ENCODE measurements at regions not wholly inside any gene's neighbourhood (a gene's known extent, or its start where the extent isn't known, plus 50 kb on each side); places are given as distances from the start of the nearest gene placed in this dataset.

DNA sequence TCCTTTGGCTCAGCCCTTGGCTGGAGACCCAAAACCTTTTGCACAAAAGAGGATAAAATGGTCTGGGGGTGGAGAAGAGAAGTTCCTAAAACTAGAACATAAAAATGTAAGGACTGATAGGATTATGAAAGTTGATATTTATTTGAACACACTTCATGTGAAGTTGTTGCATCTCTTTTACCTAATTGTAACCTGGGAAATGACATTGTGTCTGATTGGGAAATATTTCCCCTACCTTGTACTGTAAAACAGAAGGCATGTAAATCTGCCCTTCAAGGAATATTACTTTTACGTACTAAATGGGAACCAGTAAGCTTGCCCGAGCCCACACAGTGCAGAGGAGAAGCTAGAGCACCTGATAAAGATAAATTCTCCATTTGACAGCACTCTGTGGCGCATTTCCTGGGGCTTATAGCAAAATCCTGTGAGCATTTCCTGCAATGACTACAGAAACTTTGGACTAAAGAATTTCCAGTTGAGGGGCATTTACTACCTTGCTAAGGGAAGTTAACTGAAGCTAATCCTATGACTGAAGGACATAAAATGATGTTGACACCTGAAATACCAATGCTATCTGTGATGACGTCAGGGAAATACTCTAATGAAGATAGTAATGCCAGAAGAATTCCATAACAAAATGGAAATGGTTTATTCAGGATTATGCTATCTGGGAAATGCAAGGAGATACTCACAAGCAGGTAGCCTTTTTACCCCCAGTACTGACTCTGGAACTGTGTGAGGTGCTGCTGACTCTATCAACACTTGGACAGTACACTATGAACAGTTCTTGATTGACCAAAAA is 78.3 kb upstream of the LIFR start:
- TF ChIP-seq, protein P1, sequence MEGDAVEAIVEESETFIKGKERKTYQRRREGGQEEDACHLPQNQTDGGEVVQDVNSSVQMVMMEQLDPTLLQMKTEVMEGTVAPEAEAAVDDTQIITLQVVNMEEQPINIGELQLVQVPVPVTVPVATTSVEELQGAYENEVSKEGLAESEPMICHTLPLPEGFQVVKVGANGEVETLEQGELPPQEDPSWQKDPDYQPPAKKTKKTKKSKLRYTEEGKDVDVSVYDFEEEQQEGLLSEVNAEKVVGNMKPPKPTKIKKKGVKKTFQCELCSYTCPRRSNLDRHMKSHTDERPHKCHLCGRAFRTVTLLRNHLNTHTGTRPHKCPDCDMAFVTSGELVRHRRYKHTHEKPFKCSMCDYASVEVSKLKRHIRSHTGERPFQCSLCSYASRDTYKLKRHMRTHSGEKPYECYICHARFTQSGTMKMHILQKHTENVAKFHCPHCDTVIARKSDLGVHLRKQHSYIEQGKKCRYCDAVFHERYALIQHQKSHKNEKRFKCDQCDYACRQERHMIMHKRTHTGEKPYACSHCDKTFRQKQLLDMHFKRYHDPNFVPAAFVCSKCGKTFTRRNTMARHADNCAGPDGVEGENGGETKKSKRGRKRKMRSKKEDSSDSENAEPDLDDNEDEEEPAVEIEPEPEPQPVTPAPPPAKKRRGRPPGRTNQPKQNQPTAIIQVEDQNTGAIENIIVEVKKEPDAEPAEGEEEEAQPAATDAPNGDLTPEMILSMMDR (IDR thresholded peaks at IDR 0.05; ENCODE audit: borderline replicate concordance, control extremely low read depth, extremely low read depth, insufficient read depth, missing control alignments), result no peak
- no peak for DNase-seq (ENCODE audit: low spot score)
- in situ Hi-C loops (cut with MboI; ENCODE audit: low sequenced_read_pairs, unreplicated experiment), result no loop called here

DNA sequence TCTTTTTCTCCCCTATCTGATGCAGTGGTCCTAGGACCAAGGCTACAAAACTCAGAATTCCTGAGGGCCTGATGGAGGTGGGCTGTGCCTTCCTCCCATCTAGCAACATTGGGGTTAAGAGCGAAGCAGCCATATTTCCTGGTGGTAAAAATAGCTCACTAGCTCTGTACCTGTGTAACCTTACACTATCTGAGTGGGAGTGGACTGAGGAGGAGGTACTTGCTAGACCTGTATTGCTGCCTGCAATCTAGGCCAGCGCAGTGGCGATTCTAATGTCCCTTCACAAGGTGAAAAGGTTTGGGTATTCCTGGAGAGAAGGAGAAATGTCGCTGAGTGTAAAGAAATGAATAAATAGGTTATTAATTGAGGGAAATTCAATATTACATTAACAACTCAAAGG is 80.2 kb upstream of the LIFR start:
- in situ Hi-C loops (cut with MboI; ENCODE audit: low sequenced_read_pairs, unreplicated experiment), result no loop called here
- no peak for DNase-seq (ENCODE audit: low spot score)

DNA sequence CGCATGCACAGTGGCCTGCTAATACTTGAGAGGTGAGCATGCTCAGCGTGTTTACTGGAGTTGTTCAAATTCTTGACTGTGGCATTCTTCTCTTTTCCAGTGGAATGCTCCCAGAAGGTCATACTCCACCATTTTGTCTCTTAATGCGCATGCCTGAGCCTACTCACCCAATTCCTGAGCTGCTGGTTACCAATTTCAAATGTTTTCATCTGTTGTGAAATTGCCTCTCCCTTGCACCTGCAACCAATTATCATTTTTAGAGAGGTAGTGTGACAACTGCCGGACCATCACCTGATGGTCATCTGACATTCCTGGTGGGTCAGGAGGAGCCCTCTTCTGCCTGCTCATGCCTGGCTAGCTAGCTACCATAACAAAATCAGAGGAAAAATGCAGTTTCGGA is 82.2 kb upstream of the LIFR start:
- in situ Hi-C loops (cut with MboI; ENCODE audit: low sequenced_read_pairs, unreplicated experiment), result no loop called here
- no peak for DNase-seq (ENCODE audit: low spot score)
- TF ChIP-seq, protein P1 (IDR thresholded peaks at IDR 0.05; ENCODE audit: borderline replicate concordance, control extremely low read depth, extremely low read depth, insufficient read depth, missing control alignments), result no peak

More for the DNA sequence above, 80.2 kb upstream of the LIFR start:
- TF ChIP-seq, protein P1 (IDR thresholded peaks at IDR 0.05; ENCODE audit: borderline replicate concordance, control extremely low read depth, extremely low read depth, insufficient read depth, missing control alignments), result no peak

DNA sequence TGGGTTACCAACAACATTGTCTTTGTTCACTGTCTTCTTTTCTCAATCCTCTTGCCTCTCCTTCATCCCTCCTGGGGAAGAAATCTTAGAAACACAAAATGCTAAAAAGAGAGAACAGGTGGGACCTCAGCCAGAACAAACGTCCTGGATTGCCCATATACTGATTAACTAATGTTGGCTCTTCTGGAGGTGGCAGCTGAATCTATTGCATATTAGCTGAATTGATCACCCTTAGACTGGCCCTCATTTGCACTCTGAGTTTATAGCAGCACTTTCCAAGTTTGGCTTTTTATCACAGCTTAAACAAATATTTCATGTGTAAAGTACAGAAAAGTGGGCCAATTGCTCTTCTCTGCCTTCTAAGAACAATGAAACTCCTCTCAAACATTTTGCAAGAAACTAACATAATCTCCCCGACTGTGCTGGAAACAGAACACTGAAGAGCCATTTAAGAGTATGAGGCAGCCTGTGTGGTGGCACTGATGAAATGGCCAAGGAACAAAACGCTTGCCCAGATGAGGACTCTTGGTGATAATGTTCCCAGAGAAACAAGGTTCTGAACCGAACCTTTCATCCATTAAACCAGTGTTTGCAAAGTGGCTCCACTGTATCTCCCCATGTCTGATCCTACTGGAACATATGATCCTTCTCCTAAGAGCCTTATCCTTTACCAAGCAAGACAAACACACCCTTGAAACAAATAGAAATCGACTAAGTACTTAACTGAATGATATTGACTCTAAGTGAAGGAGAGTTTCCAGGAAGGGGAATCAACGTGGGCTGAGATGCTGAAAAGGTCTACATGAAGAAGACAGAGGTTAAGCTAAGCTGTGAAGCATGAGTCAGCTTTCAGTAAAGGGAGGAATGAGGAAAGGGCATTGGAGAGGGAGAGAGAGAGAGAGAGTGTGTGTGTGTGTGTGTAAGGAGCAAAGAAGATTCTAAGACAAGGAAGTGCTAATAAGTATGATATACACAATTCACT is 83.2 kb upstream of the LIFR start:
- in situ Hi-C loops (cut with MboI; ENCODE audit: low sequenced_read_pairs, unreplicated experiment), result no loop called here
- TF ChIP-seq, protein P1 (IDR thresholded peaks at IDR 0.05; ENCODE audit: borderline replicate concordance, control extremely low read depth, extremely low read depth, insufficient read depth, missing control alignments), result no peak
- no peak for DNase-seq (ENCODE audit: low spot score)

DNA sequence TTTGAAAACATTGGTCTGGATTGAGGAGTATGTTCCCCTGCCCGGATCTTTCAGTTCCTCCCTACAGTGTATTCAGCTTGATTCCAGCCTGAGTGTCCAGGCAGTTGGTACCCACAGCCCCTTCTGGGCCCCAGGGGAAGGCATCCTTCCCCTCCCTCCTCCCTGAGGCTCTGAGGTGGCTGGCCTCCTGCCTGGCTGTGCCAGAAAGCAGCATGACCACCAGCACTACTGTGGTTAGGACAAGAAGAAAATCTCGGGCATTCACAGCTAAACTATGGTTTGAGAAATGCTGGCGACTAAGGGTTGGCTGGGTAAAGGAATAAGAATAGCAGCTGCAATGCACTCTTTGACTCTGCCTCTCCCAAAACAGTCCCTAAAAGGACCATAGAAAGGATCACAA is 84.6 kb upstream of the LIFR start:
- in situ Hi-C loops (cut with MboI; ENCODE audit: low sequenced_read_pairs, unreplicated experiment), result no loop called here
- TF ChIP-seq, protein P1 (IDR thresholded peaks at IDR 0.05; ENCODE audit: borderline replicate concordance, control extremely low read depth, extremely low read depth, insufficient read depth, missing control alignments), result no peak
- no peak for DNase-seq (ENCODE audit: low spot score)

DNA sequence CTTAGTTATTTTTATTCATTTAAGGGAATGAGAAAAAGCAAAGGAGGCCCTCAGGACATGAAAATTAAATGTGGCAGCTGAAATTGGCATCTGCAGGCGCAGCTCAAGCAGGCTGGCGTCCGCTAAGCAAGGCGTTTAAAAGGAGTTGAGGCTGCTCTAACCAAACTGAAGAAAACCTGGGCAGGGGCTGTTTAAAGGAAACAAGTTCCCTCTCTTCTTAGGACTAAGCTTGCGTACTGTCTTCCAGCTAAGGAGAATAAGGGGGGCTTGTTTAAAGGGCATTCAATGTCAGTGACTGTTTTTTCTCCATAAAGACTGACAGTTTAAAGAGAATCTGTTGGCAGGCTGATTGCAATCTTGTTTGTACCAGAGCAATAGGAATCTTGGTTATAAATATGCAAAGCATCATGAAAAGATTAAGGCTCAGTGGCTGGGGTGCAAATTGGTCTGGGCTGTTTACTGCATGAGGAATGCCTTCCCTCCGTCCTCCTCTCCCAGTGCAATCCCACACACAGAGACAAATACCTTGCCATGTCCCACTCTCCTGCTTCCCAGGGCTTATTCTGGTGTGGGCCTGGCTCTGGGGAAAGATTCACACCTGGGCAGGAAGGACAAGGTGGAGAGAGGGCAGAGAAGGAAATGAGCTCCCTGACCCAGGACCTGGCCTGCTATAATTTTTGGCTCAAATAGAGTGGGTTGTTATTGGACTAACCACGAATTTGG is 85.9 kb upstream of the LIFR start:
- DNase-seq (ENCODE audit: low spot score), result no peak
- TF ChIP-seq, protein P1 (IDR thresholded peaks at IDR 0.05; ENCODE audit: borderline replicate concordance, control extremely low read depth, extremely low read depth, insufficient read depth, missing control alignments), result no peak
- in situ Hi-C loops (cut with MboI; ENCODE audit: low sequenced_read_pairs, unreplicated experiment), result no loop called here
